ENCODE measurements at regions not wholly inside any gene's neighbourhood (a gene's known extent, or its start where the extent isn't known, plus 50 kb on each side); places are given as distances from the start of the nearest gene placed in this dataset.

DNA sequence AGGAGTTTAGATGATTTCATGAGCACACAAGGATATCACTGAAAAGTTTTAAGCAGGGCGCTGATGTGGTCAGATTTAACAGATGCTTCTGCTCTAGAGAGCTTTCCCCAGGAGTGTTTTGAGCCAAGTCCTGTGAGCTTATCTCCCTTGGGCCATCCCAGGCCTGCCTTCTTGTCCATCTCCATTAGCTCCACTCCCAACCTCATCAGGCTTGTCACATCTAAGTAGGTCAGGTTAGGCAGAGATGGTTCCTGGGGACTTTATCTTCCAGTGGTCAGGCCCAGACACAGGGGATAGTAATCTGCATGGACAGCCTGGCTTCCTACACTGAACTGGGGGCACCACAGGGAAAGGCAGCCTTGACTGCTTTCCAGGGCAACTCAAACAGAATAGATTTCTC lies 145.4 kb upstream of the SRRM4 start:
- WGBS, 2 donors: 95 to 100% methylated on average over 1 of the region's 1 CpG
- DNase-seq: no peak
- intact Hi-C loops (cut with DNase I; ENCODE audit: low total_unique reads): no loop called here

DNA sequence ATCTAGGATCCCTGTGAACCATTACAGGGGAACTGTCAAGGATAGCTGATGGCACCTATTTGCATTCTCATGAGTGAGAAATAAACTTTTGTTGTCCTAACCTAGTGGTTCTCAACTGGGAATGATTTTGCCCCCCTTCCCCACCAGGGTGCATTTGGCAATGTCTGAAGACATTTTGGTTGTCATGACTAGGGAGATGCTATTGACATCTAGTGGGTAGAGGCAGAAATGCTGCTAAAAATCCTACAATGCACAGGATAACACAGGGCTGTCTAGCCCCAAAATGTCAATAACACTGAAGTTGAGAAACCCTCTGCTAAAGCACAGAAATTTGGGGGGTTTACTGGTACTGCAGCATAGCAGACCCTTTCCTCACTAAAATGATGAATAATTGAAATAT lies 140.9 kb upstream of the SRRM4 start:
- TF ChIP-seq, protein P1, sequence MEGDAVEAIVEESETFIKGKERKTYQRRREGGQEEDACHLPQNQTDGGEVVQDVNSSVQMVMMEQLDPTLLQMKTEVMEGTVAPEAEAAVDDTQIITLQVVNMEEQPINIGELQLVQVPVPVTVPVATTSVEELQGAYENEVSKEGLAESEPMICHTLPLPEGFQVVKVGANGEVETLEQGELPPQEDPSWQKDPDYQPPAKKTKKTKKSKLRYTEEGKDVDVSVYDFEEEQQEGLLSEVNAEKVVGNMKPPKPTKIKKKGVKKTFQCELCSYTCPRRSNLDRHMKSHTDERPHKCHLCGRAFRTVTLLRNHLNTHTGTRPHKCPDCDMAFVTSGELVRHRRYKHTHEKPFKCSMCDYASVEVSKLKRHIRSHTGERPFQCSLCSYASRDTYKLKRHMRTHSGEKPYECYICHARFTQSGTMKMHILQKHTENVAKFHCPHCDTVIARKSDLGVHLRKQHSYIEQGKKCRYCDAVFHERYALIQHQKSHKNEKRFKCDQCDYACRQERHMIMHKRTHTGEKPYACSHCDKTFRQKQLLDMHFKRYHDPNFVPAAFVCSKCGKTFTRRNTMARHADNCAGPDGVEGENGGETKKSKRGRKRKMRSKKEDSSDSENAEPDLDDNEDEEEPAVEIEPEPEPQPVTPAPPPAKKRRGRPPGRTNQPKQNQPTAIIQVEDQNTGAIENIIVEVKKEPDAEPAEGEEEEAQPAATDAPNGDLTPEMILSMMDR (IDR thresholded peaks at IDR 0.05): peak in 1 of 3 experiments; percentile 34
- TF ChIP-seq POLR2A (IDR thresholded peaks at IDR 0.05): no peak
- H3K36me3 ChIP-seq (ENCODE audit: low read depth, missing control alignments): no peaks in the 10 kb centered on the region
- no peak overlapping the region for H3K27ac ChIP-seq
- H3K4me3 ChIP-seq: no peak overlapping the region
- no peaks in the 10 kb centered on the region for H3K4me1 ChIP-seq
- DNase-seq: no peak
- intact Hi-C loops (cut with DNase I; ENCODE audit: low total_unique reads): no loop called here
- no peaks in the 10 kb centered on the region for H3K27me3 ChIP-seq
- H3K9me3 ChIP-seq: no peaks in the 10 kb centered on the region

More for the DNA sequence above, 145.4 kb upstream of the SRRM4 start:
- TF ChIP-seq, protein P1 (IDR thresholded peaks at IDR 0.05): no peak
- TF ChIP-seq POLR2A (IDR thresholded peaks at IDR 0.05): no peak
- Histone ChIP-seq H3K27me3 (no peaks in the 10 kb centered on the region), H3K4me3 (no peak overlapping the region), H3K36me3 (ENCODE audit: low read depth, missing control alignments) (no peaks in the 10 kb centered on the region), H3K4me1 (no peaks in the 10 kb centered on the region), H3K9me3 (no peaks in the 10 kb centered on the region), H3K27ac (no peak overlapping the region)

DNA sequence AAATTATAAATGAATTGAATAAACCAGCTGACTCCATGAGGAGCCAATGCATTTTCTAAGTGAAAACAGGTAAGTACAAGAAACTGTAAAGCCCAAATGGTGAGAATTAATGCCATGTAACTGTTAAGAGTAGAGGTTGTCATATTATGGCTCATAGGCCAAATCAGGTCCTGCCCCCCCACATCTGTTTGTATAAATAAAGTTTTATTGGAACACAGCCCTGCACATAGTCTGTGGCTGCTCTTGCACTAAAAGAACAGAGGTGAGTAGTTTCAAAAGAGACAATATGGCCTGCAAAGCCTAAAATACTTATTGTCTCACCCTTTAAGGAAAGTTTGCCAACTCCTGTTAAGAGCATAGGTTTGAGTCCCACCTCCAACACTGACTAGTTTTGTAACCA lies 140.5 kb upstream of the SRRM4 start:
- Histone ChIP-seq H3K4me1 (no peaks in the 10 kb centered on the region), H3K27ac (no peak overlapping the region), H3K4me3 (no peak overlapping the region), H3K36me3 (ENCODE audit: low read depth, missing control alignments) (no peaks in the 10 kb centered on the region), H3K27me3 (no peaks in the 10 kb centered on the region), H3K9me3 (no peaks in the 10 kb centered on the region)
- intact Hi-C loops (cut with DNase I; ENCODE audit: low total_unique reads): no loop called here
- no peak for DNase-seq
- TF ChIP-seq, protein P1 (IDR thresholded peaks at IDR 0.05): no peak
- no peak for TF ChIP-seq POLR2A (IDR thresholded peaks at IDR 0.05)

DNA sequence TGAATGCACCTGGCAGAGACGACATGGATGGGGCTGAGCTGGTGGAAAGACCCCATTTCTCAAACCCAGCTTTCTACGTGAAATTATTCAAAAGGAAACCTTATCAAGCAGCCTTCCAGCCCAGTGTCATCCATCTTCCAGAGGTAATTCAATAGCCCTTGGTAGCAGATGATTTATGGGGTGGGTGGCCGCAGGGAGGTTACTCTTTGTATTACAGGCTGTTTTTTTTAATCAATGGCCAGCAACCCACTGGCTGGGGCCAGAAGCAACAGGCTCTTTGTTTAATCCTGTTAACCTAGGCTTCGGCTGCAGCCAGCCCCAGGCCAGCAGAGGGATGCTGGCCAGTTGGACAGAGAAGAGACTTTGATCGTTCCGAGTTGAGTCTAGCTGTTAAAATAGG lies 139.8 kb upstream of the SRRM4 start:
- H3K4me3 ChIP-seq: no peak overlapping the region
- intact Hi-C loops (cut with DNase I; ENCODE audit: low total_unique reads): no loop called here
- H3K27me3 ChIP-seq: no peaks in the 10 kb centered on the region
- no peaks in the 10 kb centered on the region for H3K9me3 ChIP-seq
- 43 to 51% methylated on average over 6 of the region's 6 CpGs for WGBS, 2 donors
- no peak for TF ChIP-seq POLR2A (IDR thresholded peaks at IDR 0.05)
- TF ChIP-seq, protein P1 (IDR thresholded peaks at IDR 0.05): no peak
- no peaks in the 10 kb centered on the region for H3K36me3 ChIP-seq (ENCODE audit: low read depth, missing control alignments)
- no peaks in the 10 kb centered on the region for H3K4me1 ChIP-seq
- no peak for DNase-seq
- H3K27ac ChIP-seq: no peak overlapping the region

DNA sequence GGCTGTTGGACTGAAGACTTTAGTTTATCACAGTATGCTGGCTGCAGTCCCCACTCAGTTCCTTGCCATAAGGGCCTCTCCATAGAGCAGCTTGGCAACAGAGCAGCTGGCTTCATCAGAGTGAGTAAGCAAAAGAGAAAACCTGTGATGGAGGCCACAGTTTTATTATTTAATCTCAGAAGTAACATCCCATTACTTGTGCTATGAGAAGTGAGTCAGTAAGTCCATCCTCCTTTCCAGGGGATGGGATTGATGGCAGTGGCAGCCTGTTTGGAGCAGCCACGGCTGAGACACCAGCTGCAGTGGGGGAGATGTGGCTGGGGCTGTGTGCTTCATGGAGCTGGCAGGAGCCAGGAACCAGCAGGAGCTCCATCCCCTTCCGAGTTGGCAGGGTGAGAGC lies 138.5 kb upstream of the SRRM4 start:
- no peak overlapping the region for H3K4me3 ChIP-seq
- intact Hi-C loops (cut with DNase I; ENCODE audit: low total_unique reads): no loop called here
- H3K36me3 ChIP-seq (ENCODE audit: low read depth, missing control alignments): no peaks in the 10 kb centered on the region
- no peak for DNase-seq
- no peaks in the 10 kb centered on the region for H3K4me1 ChIP-seq
- WGBS, 2 donors: 77 to 100% methylated on average over 2 of the region's 2 CpGs
- no peak for TF ChIP-seq POLR2A (IDR thresholded peaks at IDR 0.05)
- TF ChIP-seq, protein P1 (IDR thresholded peaks at IDR 0.05): no peak
- no peaks in the 10 kb centered on the region for H3K9me3 ChIP-seq
- no peak overlapping the region for H3K27ac ChIP-seq
- no peaks in the 10 kb centered on the region for H3K27me3 ChIP-seq
